HCT116 (cell line): ENCODE measurements at regions not wholly inside any gene's neighbourhood (a gene's known extent, or its start where the extent isn't known, plus 50 kb on each side); places are given as distances from the start of the nearest gene placed in this dataset.

Experiments
- ATAC-seq: fragments of 200-7000 bp; cut with Tn5 transposase; 2 replicates; pipeline ENCODE4 v1.9.1; 2020; ENCODE audit warnings: mild to moderate bottlenecking, moderate library complexity
- BruUV-seq: library from RNA; stranded (reverse); fragments of 400-500 nt; replicated peaks from 2 replicates; lab custom pipeline; 2021; lab: Mats Ljungman, UMichigan
- CTCF ChIA-PET: fragments of 300-600 bp; sonication (Branson Sonifier 250); formaldehyde crosslinking; loops from one replicate; lab custom pipeline; 2021; ENCODE audit warnings: antibody characterized with exemption; lab: Charles Lee
- POLR2A ChIA-PET: fragments of 300-600, 350-600 bp; sonication (Branson Sonifier 250); formaldehyde crosslinking; loops from one replicate; lab custom pipeline; 2021; ENCODE audit warnings: antibody characterized with exemption; lab: Charles Lee
- RAD21 ChIA-PET, 2 experiments: fragments of 300-600 bp; sonication (Branson Sonifier 250); formaldehyde crosslinking; loops; one replicate each; lab custom pipeline; 2023; ENCODE audit warnings: low total read pairs in 2 of 2; ENCODE audit not compliant: uncharacterized antibody in 2 of 2, unreplicated experiment in 2 of 2, low non-redundant PET in 1 of 2; lab: Charles Lee
- DNase-seq: peaks from one replicate; pipeline ENCODE4 v3.0.0-alpha.2; 2010; ENCODE audit warnings: low read depth, low spot score
- H2AFZ ChIP-seq: fragments of 200-600 bp; shearing (Covaris generic), sonication (generic); 2 replicates; pipeline ENCODE4 v1.6.1; 2017; ENCODE audit warnings: low read depth, mixed run types, mixed read lengths, antibody characterized with exemption, low read length; ENCODE audit not compliant: poor library complexity, severe bottlenecking
- H3K27ac ChIP-seq: 2 replicates; pipeline ENCODE4 v1.5.1; 2012; ENCODE audit warnings: low read depth, low read length
- H3K27me3 ChIP-seq: fragments of 200-600 bp; sonication (generic); 2 replicates; pipeline ENCODE4 v1.6.1; 2016; ENCODE audit warnings: mixed run types, low read length, mixed read lengths; ENCODE audit not compliant: insufficient read depth
- H3K36me3 ChIP-seq, 2 experiments: fragments of 200-500 bp in 1 of 2; fragments of 200-600 bp in 1 of 2; sonication (Bioruptor generic) in 1 of 2; sonication (generic) in 1 of 2; 2 replicates each; pipeline versions ENCODE4 v1.5.1 to v1.6.1; 2014 to 2016; ENCODE audit warnings: low read length in 2 of 2, inconsistent platforms in 1 of 2, mixed read lengths in 1 of 2, mixed run types in 1 of 2; ENCODE audit not compliant: insufficient read depth in 2 of 2, control insufficient read depth in 1 of 2
- H3K4me1 ChIP-seq, 2 experiments: fragments of 200-600 bp in 1 of 2; sonication (generic) in 1 of 2; 2 replicates each; pipeline versions ENCODE4 v1.5.1 to v1.6.1; 2012 to 2017; ENCODE audit warnings: low read length in 2 of 2, inconsistent platforms in 1 of 2, mild to moderate bottlenecking in 1 of 2, mixed read lengths in 1 of 2, mixed run types in 1 of 2, moderate library complexity in 1 of 2; ENCODE audit not compliant: insufficient read depth in 2 of 2, control insufficient read depth in 1 of 2
- H3K4me2 ChIP-seq: fragments of 200-600 bp; sonication (generic); 2 replicates; pipeline ENCODE4 v1.6.1; 2017; ENCODE audit warnings: mixed run types, low read length, mixed read lengths
- H3K4me3 ChIP-seq, 2 experiments: fragments of 200-600 bp in 1 of 2; sonication (generic) in 1 of 2; replicated peaks in 1 of 2; 2 replicates each; pipeline ENCODE4 v1.5.1; 2011 to 2016; ENCODE audit warnings: low read length in 2 of 2, control low read depth in 1 of 2, low read depth in 1 of 2, mild to moderate bottlenecking in 1 of 2, mixed read lengths in 1 of 2, mixed run types in 1 of 2
- H3K79me2 ChIP-seq: fragments of 200-600 bp; sonication (generic); 2 replicates; pipeline ENCODE4 v1.6.1; 2017; ENCODE audit warnings: mild to moderate bottlenecking, mixed run types, low read length, moderate library complexity, mixed read lengths; ENCODE audit not compliant: insufficient read depth
- H3K9ac ChIP-seq: fragments of 200-600 bp; sonication (generic); 2 replicates; pipeline ENCODE4 v1.6.1; 2016; ENCODE audit warnings: low read length, mixed read lengths
- H3K9me2 ChIP-seq: fragments of 200-600 bp; sonication (generic), shearing (Covaris generic); 2 replicates; pipeline ENCODE4 v1.6.1; 2017; ENCODE audit warnings: mixed run types, mild to moderate bottlenecking, moderate library complexity; ENCODE audit not compliant: insufficient read depth
- H3K9me3 ChIP-seq, 2 experiments: fragments of 200-500 bp in 1 of 2; fragments of 200-600 bp in 1 of 2; sonication (Bioruptor generic) in 1 of 2; sonication (generic) in 1 of 2; 2 replicates each; pipeline ENCODE4 v1.6.1; 2014 to 2017; ENCODE audit warnings: low read length in 2 of 2, mixed read lengths in 2 of 2, inconsistent platforms in 1 of 2, low read depth in 1 of 2, mild to moderate bottlenecking in 1 of 2, mixed run types in 1 of 2, moderate library complexity in 1 of 2; ENCODE audit not compliant: control insufficient read depth in 1 of 2, insufficient read depth in 1 of 2
- H4K20me1 ChIP-seq: fragments of 200-600 bp; sonication (generic), shearing (Covaris generic); 2 replicates; pipeline ENCODE4 v1.6.1; 2017; ENCODE audit warnings: mixed run types, mild to moderate bottlenecking, moderate library complexity; ENCODE audit not compliant: insufficient read depth
- ATF3 ChIP-seq: IDR thresholded peaks from 2 replicates; pipeline ENCODE4 v1.6.1; 2012
- CBX3 ChIP-seq: IDR thresholded peaks from 2 replicates; pipeline ENCODE4 v1.6.1; 2012; ENCODE audit warnings: low read depth
- EGR1 ChIP-seq: IDR thresholded peaks from 2 replicates; pipeline ENCODE4 v1.6.1; 2012; ENCODE audit warnings: low read depth
- ELF1 ChIP-seq: IDR thresholded peaks from 2 replicates; pipeline ENCODE4 v1.6.1; 2012; ENCODE audit warnings: low read depth, borderline replicate concordance
- JUND ChIP-seq: IDR thresholded peaks from 2 replicates; pipeline ENCODE4 v1.6.1; 2012
- MAX ChIP-seq: IDR thresholded peaks from 2 replicates; pipeline ENCODE4 v1.6.1; 2012
- POLR2AphosphoS5 ChIP-seq: IDR thresholded peaks from 2 replicates; pipeline ENCODE4 v1.6.1; 2011; ENCODE audit warnings: mild to moderate bottlenecking, low read depth, low read length, moderate library complexity
- RAD21 ChIP-seq: IDR thresholded peaks from 2 replicates; pipeline ENCODE4 v1.6.1; 2012; ENCODE audit warnings: low read depth, mild to moderate bottlenecking
- REST ChIP-seq: IDR thresholded peaks from 2 replicates; pipeline ENCODE4 v1.6.1; 2012; ENCODE audit warnings: low read depth
- SIN3A ChIP-seq: IDR thresholded peaks from 2 replicates; pipeline ENCODE4 v1.6.1; 2012; ENCODE audit warnings: low read depth
- ZFX ChIP-seq: fragments of 450-650 bp; IDR thresholded peaks from 2 replicates; pipeline ENCODE4 v1.6.1; 2017
- ZNF274 ChIP-seq: fragments of 200-500 bp; sonication (Bioruptor generic); IDR thresholded peaks from 2 replicates; pipeline ENCODE4 v1.6.1; 2014; ENCODE audit warnings: mild to moderate bottlenecking, low read depth, low read length, inconsistent platforms
- intact Hi-C: fragments of 100-400 bp; cut with micrococcal nuclease; formaldehyde crosslinking; loops from 2 replicates; pipeline ENCODE4 v1.10.0; 2022

- RAD21 ChIA-PET, result no interaction called here
- Histone ChIP-seq H3K4me3 (no peak overlapping the region), H3K79me2 (no peaks in the 10 kb centered on the region), H3K27ac (no peak overlapping the region), H3K9me2 (no peaks in the 10 kb centered on the region), H3K36me3 (no peaks in the 10 kb centered on the region), H2AFZ (no peak overlapping the region), H3K27me3 (no peaks in the 10 kb centered on the region), H3K4me1 (no peaks in the 10 kb centered on the region), H3K9me3 (no peaks in the 10 kb centered on the region), H4K20me1 (no peaks in the 10 kb centered on the region; the same call in 1 of the 2 replicates), H3K4me2 (no peak overlapping the region), H3K9ac (no peak overlapping the region)
- no TSS peak for BruUV-seq
- TF ChIP-seq ATF3 (no peak), RAD21 (no peak), SIN3A (no peak), JUND (no peak), CBX3 (no peak), ZFX (no peak), ZNF274 (no peak), EGR1 (no peak), MAX (no peak), POLR2AphosphoS5 (no peak), REST (no peak), ELF1 (no peak)
- POLR2A ChIA-PET, result no interaction called here
- ATAC-seq (no peak), DNase-seq (no peak)
- CTCF ChIA-PET, result no interaction called here
- intact Hi-C loops, result no loop called here
Measured at GRCh38 chr4:24180586-24180985, 290.7 kb upstream of the PPARGC1A start.
